HepG2 (cell line): ENCODE measurements at regions not wholly inside any gene's neighbourhood (a gene's known extent, or its start where the extent isn't known, plus 50 kb on each side); places are given as distances from the start of the nearest gene placed in this dataset.

Experiments used
- KMT2B ChIP-seq: IDR thresholded peaks from 2 replicates; pipeline ENCODE4 v1.6.1; 2016; ENCODE audit warnings: missing genetic modification reagents, missing compliant biosample characterization
- ZNF550 ChIP-seq: sonication (generic); formaldehyde crosslinking; IDR thresholded peaks from 2 replicates; pipeline ENCODE4 v1.4.0; 2020; ENCODE audit warnings: mild to moderate bottlenecking, missing genetic modification reagents, borderline replicate concordance
- TF ChIP-seq, protein P1 (sequence below): sonication (generic); formaldehyde crosslinking; IDR thresholded peaks from 2 replicates; pipeline ENCODE4 v1.8.0; 2022; ENCODE audit warnings: mild to moderate bottlenecking, missing genetic modification reagents, borderline replicate concordance
- TF ChIP-seq, protein P2 (sequence below): sonication (generic); formaldehyde crosslinking; IDR thresholded peaks from 2 replicates; pipeline ENCODE4 v1.5.0; 2020; ENCODE audit warnings: mild to moderate bottlenecking, missing genetic modification reagents, moderate library complexity
- TF ChIP-seq, protein P3 (sequence below): sonication (generic); formaldehyde crosslinking; IDR thresholded peaks from 2 replicates; pipeline ENCODE4 v1.8.1; 2023; ENCODE audit warnings: mild to moderate bottlenecking, missing genetic modification reagents, borderline replicate concordance

DNA sequence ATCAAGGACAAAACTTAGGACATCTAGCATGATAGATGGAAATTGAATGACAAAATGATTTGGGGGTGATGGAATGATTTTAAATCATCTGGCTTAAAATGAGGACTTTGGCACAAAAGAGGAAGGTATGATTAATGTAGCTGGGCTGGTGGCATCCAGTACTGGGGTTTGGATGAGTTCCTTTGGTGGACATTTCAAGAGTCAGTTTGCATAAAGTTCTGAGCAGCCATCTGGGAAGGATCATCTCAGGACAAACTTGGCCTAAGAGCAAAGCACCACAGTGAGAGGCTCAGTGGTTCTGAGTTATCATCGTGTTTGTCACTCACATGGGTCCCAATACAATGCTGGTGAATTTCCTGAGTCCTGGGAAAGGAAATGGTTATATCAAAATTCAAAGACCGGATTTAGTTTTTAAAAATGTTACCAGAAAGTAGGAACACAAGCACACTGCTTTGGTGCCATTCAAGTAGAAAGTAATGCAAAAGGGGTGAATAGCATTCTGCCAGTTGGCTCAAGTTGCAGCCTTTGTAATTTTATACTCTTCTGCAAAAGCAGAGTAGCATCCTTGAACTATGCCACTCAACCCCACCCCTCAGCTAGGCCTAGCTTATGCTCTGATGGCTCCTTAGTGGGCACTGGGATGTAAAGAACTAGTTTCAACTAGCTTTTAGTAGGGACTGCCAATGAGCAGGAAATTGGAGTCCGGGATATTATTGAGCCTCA lies 219.0 kb downstream of the COG6 start:
- TF ChIP-seq, protein P1, sequence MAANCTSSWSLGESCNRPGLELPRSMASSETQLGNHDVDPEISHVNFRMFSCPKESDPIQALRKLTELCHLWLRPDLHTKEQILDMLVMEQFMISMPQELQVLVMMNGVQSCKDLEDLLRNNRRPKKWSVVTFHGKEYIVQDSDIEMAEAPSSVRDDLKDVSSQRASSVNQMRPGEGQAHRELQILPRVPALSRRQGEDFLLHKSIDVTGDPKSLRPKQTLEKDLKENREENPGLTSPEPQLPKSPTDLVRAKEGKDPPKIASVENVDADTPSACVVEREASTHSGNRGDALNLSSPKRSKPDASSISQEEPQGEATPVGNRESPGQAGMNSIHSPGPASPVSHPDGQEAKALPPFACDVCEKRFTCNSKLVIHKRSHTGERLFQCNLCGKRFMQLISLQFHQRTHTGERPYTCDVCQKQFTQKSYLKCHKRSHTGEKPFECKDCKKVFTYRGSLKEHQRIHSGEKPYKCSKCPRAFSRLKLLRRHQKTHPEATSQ (CRISPR knock-in tag), result no peak
- TF ChIP-seq, protein P2, sequence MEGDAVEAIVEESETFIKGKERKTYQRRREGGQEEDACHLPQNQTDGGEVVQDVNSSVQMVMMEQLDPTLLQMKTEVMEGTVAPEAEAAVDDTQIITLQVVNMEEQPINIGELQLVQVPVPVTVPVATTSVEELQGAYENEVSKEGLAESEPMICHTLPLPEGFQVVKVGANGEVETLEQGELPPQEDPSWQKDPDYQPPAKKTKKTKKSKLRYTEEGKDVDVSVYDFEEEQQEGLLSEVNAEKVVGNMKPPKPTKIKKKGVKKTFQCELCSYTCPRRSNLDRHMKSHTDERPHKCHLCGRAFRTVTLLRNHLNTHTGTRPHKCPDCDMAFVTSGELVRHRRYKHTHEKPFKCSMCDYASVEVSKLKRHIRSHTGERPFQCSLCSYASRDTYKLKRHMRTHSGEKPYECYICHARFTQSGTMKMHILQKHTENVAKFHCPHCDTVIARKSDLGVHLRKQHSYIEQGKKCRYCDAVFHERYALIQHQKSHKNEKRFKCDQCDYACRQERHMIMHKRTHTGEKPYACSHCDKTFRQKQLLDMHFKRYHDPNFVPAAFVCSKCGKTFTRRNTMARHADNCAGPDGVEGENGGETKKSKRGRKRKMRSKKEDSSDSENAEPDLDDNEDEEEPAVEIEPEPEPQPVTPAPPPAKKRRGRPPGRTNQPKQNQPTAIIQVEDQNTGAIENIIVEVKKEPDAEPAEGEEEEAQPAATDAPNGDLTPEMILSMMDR (CRISPR knock-in tag), result no peak
- TF ChIP-seq KMT2B (CRISPR knock-in tag) (no peak), ZNF550 (no peak)
- TF ChIP-seq, protein P3, sequence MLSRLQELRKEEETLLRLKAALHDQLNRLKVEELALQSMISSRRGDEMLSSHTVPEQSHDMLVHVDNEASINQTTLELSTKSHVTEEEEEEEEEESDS (CRISPR knock-in tag), result no peak
